Nephron (organoid): ENCODE measurements at regions not wholly inside any gene's neighbourhood (a gene's known extent, or its start where the extent isn't known, plus 50 kb on each side); places are given as distances from the start of the nearest gene placed in this dataset.

Source experiments
- H3K27ac Mint-ChIP-seq, 3 experiments: 2 replicates each; pipeline ENCODE4 v1.8.0; 2020; ENCODE audit warnings: mixed read lengths in 3 of 3, mild to moderate bottlenecking in 2 of 3, moderate library complexity in 1 of 3
- H3K27me3 Mint-ChIP-seq: 2 replicates; pipeline ENCODE4 v1.8.0; 2021; ENCODE audit warnings: low read depth, mild to moderate bottlenecking, moderate library complexity, mixed read lengths
- H3K36me3 Mint-ChIP-seq: 2 replicates; pipeline ENCODE4 v1.8.0; 2020; ENCODE audit warnings: low read depth, mixed read lengths
- H3K4me1 Mint-ChIP-seq: 2 replicates; pipeline ENCODE4 v1.8.0; 2020; ENCODE audit warnings: mixed read lengths
- H3K4me3 Mint-ChIP-seq, 3 experiments: 2 replicates each; pipeline ENCODE4 v1.8.0; 2020; ENCODE audit warnings: mild to moderate bottlenecking in 3 of 3, mixed read lengths in 3 of 3, moderate library complexity in 2 of 3
- H3K9me3 Mint-ChIP-seq: 2 replicates; pipeline ENCODE4 v1.8.0; 2020; ENCODE audit warnings: mixed read lengths
- CTCF ChIP-seq, 3 experiments: fragments of 200-600 bp; sonication (generic); IDR thresholded peaks; one replicate each; pipeline ENCODE4 v1.5.0; 2021; ENCODE audit warnings: antibody characterized with exemption in 3 of 3; ENCODE audit not compliant: unreplicated experiment in 3 of 3

DNA sequence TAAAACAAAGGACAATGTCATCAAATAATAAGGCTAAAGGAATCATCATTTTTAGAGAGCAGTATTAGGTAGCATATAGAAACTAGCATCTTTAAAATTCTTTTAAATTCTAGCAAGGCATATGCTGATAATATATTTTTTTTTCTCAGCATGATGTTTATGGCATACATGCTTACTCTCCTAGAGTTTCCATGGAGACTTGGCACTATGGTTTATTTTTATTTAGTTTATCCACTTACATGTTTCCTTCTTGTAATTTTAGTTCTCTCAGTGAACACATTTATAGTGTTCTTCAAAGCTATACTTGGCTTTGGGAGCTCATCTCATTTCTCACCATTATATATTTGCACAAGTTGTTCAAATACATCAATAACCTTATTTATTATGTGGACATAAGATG is 413.8 kb upstream of the LINC00305 start:
- Mint-ChIP-seq H3K36me3 (no peaks in the 10 kb centered on the region), H3K4me3 (no peak overlapping the region), H3K4me1 (no peaks in the 10 kb centered on the region), H3K27me3 (no peaks in the 10 kb centered on the region), H3K27ac (no peak overlapping the region), H3K9me3 (peaks cover 5% of the 10 kb centered on the region)
- TF ChIP-seq CTCF (IDR thresholded peaks at IDR 0.05; ENCODE audit: unreplicated experiment in 3 of 3): no peak

GRCh38 chr18:64546451-64546850 is 397.6 kb upstream of the LINC00305 start:
- H3K27ac Mint-ChIP-seq: no peak overlapping the region
- no peaks in the 10 kb centered on the region for H3K27me3 Mint-ChIP-seq
- H3K9me3 Mint-ChIP-seq: no peaks in the 10 kb centered on the region
- no peak for TF ChIP-seq CTCF (IDR thresholded peaks at IDR 0.05; ENCODE audit: unreplicated experiment in 3 of 3)
- no peaks in the 10 kb centered on the region for H3K36me3 Mint-ChIP-seq
- H3K4me1 Mint-ChIP-seq: no peaks in the 10 kb centered on the region
- H3K4me3 Mint-ChIP-seq: no peak overlapping the region

GRCh38 chr18:64539847-64540246 is 391.0 kb upstream of the LINC00305 start:
- Mint-ChIP-seq H3K36me3 (no peaks in the 10 kb centered on the region), H3K27ac (no peak overlapping the region), H3K4me3 (no peak overlapping the region), H3K27me3 (no peaks in the 10 kb centered on the region), H3K4me1 (no peaks in the 10 kb centered on the region), H3K9me3 (no peaks in the 10 kb centered on the region)
- TF ChIP-seq CTCF (IDR thresholded peaks at IDR 0.05; ENCODE audit: unreplicated experiment in 3 of 3): no peak

DNA sequence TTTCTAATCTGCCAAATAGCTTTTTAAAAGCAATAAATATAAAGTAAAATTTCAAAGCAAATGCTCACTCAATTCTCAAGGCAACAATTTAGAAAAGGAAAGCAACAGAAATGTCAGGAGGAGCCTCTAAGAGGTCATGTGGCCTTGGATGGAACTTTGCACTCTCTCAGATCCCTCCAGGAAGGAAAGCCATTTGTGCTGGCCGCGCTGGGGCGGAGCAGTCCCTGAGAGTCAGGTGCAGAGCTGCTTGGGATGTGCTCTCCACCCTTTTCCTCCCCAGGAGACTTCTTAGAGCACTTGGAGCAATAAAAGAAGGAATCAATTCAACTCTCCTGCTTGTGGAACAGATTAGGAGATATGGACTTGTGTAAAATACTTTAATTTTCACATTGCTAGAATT is 379.8 kb upstream of the LINC00305 start:
- Mint-ChIP-seq H3K4me3 (no peak overlapping the region), H3K27me3 (no peaks in the 10 kb centered on the region), H3K36me3 (no peaks in the 10 kb centered on the region), H3K9me3 (peaks cover 3% of the 10 kb centered on the region), H3K27ac (no peak overlapping the region), H3K4me1 (no peaks in the 10 kb centered on the region)
- TF ChIP-seq CTCF (IDR thresholded peaks at IDR 0.05; ENCODE audit: unreplicated experiment in 3 of 3): no peak

- no peak for TF ChIP-seq CTCF (IDR thresholded peaks at IDR 0.05; ENCODE audit: unreplicated experiment in 3 of 3)
- Mint-ChIP-seq H3K27me3 (no peaks in the 10 kb centered on the region), H3K27ac (no peak overlapping the region), H3K4me1 (no peaks in the 10 kb centered on the region), H3K4me3 (no peak overlapping the region), H3K9me3 (no peaks in the 10 kb centered on the region), H3K36me3 (no peaks in the 10 kb centered on the region)
Observed at GRCh38 chr18:64519201-64519600, 370.3 kb upstream of the LINC00305 start.

- Mint-ChIP-seq H3K4me1 (no peaks in the 10 kb centered on the region), H3K27me3 (no peaks in the 10 kb centered on the region), H3K4me3 (no peak overlapping the region), H3K9me3 (no peaks in the 10 kb centered on the region), H3K27ac (no peak overlapping the region), H3K36me3 (no peaks in the 10 kb centered on the region)
- no peak for TF ChIP-seq CTCF (IDR thresholded peaks at IDR 0.05; ENCODE audit: unreplicated experiment in 3 of 3)
Observed at GRCh38 chr18:64518191-64518590, 369.3 kb upstream of the LINC00305 start.
